HepG2 (cell line): ENCODE measurements at regions not wholly inside any gene's neighbourhood (a gene's known extent, or its start where the extent isn't known, plus 50 kb on each side); places are given as distances from the start of the nearest gene placed in this dataset.

Experiments
- CREB1 ChIP-seq, 2 experiments: fragments of 450-650 bp in 1 of 2; IDR thresholded peaks; 2 replicates each; pipeline ENCODE4 v1.6.1; 2016 to 2017; ENCODE audit warnings: control low read depth in 1 of 2, mild to moderate bottlenecking in 1 of 2, missing compliant biosample characterization in 1 of 2, missing genetic modification characterization in 1 of 2
- HNRNPK ChIP-seq: fragments of 200-400 bp; formaldehyde crosslinking; IDR thresholded peaks from 2 replicates; pipeline ENCODE4 v1.6.1; 2018; ENCODE audit warnings: low read length, low read depth, moderate library complexity, mild to moderate bottlenecking; ENCODE audit not compliant: poor library complexity, severe bottlenecking
- SRF ChIP-seq: IDR thresholded peaks from 2 replicates; pipeline ENCODE4 v1.6.1; 2011; ENCODE audit warnings: mild to moderate bottlenecking, low read depth, low read length, moderate library complexity
- ZBTB46 ChIP-seq: sonication (generic); formaldehyde crosslinking; IDR thresholded peaks from 2 replicates; pipeline ENCODE4 v1.4.0; 2020; ENCODE audit warnings: mild to moderate bottlenecking, missing genetic modification reagents, borderline replicate concordance
- ZNF260 ChIP-seq: sonication (generic); formaldehyde crosslinking; IDR thresholded peaks from 2 replicates; pipeline ENCODE4 v1.4.0; 2020; ENCODE audit warnings: missing genetic modification reagents, low read depth, mild to moderate bottlenecking, borderline replicate concordance
- ZNF33A ChIP-seq: sonication (generic); formaldehyde crosslinking; IDR thresholded peaks from 2 replicates; pipeline ENCODE4 v1.5.1; 2020; ENCODE audit warnings: missing genetic modification reagents, mild to moderate bottlenecking, moderate library complexity, borderline replicate concordance
- TF ChIP-seq, protein P1 (sequence below): sonication (generic); formaldehyde crosslinking; IDR thresholded peaks from 2 replicates; pipeline ENCODE4 v1.5.0; 2020; ENCODE audit warnings: mild to moderate bottlenecking, missing genetic modification reagents, moderate library complexity

GRCh38 chr9:118652258-118652657 is 717.0 kb downstream of the BRINP1 start:
- TF ChIP-seq, protein P1, sequence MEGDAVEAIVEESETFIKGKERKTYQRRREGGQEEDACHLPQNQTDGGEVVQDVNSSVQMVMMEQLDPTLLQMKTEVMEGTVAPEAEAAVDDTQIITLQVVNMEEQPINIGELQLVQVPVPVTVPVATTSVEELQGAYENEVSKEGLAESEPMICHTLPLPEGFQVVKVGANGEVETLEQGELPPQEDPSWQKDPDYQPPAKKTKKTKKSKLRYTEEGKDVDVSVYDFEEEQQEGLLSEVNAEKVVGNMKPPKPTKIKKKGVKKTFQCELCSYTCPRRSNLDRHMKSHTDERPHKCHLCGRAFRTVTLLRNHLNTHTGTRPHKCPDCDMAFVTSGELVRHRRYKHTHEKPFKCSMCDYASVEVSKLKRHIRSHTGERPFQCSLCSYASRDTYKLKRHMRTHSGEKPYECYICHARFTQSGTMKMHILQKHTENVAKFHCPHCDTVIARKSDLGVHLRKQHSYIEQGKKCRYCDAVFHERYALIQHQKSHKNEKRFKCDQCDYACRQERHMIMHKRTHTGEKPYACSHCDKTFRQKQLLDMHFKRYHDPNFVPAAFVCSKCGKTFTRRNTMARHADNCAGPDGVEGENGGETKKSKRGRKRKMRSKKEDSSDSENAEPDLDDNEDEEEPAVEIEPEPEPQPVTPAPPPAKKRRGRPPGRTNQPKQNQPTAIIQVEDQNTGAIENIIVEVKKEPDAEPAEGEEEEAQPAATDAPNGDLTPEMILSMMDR (CRISPR knock-in tag): no peak
- TF ChIP-seq ZNF260 (CRISPR knock-in tag): no peak
- TF ChIP-seq ZNF33A: no peak
- no peak for TF ChIP-seq ZBTB46 (CRISPR knock-in tag)
- TF ChIP-seq SRF: no peak
- TF ChIP-seq HNRNPK: no peak
- TF ChIP-seq CREB1 (IDR thresholded peaks at IDR 0.05): no peak
- TF ChIP-seq CREB1 (CRISPR knock-in tag; IDR thresholded peaks at IDR 0.05): no peak
